B cell (primary cell): ENCODE measurements at regions not wholly inside any gene's neighbourhood (a gene's known extent, or its start where the extent isn't known, plus 50 kb on each side); places are given as distances from the start of the nearest gene placed in this dataset.

Source experiments
- ATAC-seq: fragments of 200-7000 bp; cut with Tn5 transposase; one replicate; pipeline ENCODE4 v1.10.0; 2021; ENCODE audit warnings: low read depth, mild to moderate bottlenecking, moderate number of reproducible peaks, moderate library complexity
- CTCF ChIA-PET: fragments of 350-600 bp; sonication (Branson Sonifier 250); formaldehyde crosslinking; loops from one replicate; lab custom pipeline; 2021; ENCODE audit warnings: antibody characterized with exemption, inconsistent platforms; lab: Charles Lee
- POLR2A ChIA-PET: fragments of 350-600 bp; sonication (Branson Sonifier 250); formaldehyde crosslinking; loops from one replicate; lab custom pipeline; 2021; ENCODE audit warnings: antibody characterized with exemption; lab: Charles Lee
- DNase-seq: peaks from one replicate; pipeline ENCODE4 v3.0.0; 2013
- H2AFZ ChIP-seq: 2 replicates; pipeline ENCODE4 v1.6.1; 2012; ENCODE audit warnings: mild to moderate bottlenecking, low read depth, low read length; ENCODE audit not compliant: insufficient read depth, poor library complexity, severe bottlenecking
- H3K27ac ChIP-seq, 2 donors: 1 replicate in 1 of 2; 2 replicates in 1 of 2; pipeline ENCODE4 v1.5.1; 2012 to 2013; ENCODE audit warnings: low read length in 2 of 2, mild to moderate bottlenecking in 2 of 2, moderate library complexity in 1 of 2
- H3K27me3 ChIP-seq, 4 experiments: fragments of 200-600 bp in 1 of 4; sonication (generic) in 1 of 4; replicated peaks in 1 of 4; 1 replicate in 2 of 4; 2 replicates in 2 of 4; pipeline versions ENCODE4 v1.6.1 to v1.7.0; 2013 to 2016; ENCODE audit warnings: low read length in 3 of 4, mild to moderate bottlenecking in 2 of 4, mixed read lengths in 1 of 4, moderate library complexity in 1 of 4; ENCODE audit not compliant: insufficient read depth in 4 of 4, control insufficient read depth in 3 of 4; ENCODE audit errors: control extremely low read depth in 1 of 4
- H3K36me3 ChIP-seq, 2 experiments: replicated peaks in 1 of 2; 1 replicate in 1 of 2; 2 replicates in 1 of 2; pipeline versions ENCODE4 v1.6.1 to v1.7.1; 2013; ENCODE audit warnings: low read length in 1 of 2; ENCODE audit not compliant: insufficient read depth in 2 of 2, control insufficient read depth in 1 of 2; ENCODE audit errors: control extremely low read depth in 1 of 2, extremely low read depth in 1 of 2
- H3K4me1 ChIP-seq, 2 donors: fragments of 200-600 bp in 1 of 2; sonication (generic) in 1 of 2; 1 replicate in 1 of 2; 2 replicates in 1 of 2; pipeline versions ENCODE4 v1.5.1 to v1.6.1; 2013 to 2017; ENCODE audit warnings: low read length in 2 of 2; ENCODE audit not compliant: control insufficient read depth in 2 of 2, insufficient read depth in 2 of 2
- H3K4me2 ChIP-seq: replicated peaks from 2 replicates; pipeline ENCODE3; 2012; ENCODE audit warnings: mild to moderate bottlenecking, low read depth, low read length; ENCODE audit not compliant: poor library complexity, severe bottlenecking
- H3K4me3 ChIP-seq, 5 experiments: fragments of 200-600 bp in 1 of 5; sonication (generic) in 1 of 5; 1 replicate in 3 of 5; 2 replicates in 2 of 5; pipeline versions ENCODE4 v1.5.1 to v1.7.0; 2011 to 2016; ENCODE audit warnings: low read length in 4 of 5, mild to moderate bottlenecking in 4 of 5, low read depth in 2 of 5, control low read depth in 1 of 5, moderate library complexity in 1 of 5; ENCODE audit not compliant: insufficient read depth in 1 of 5; ENCODE audit errors: control extremely low read depth in 1 of 5, extremely low read depth in 1 of 5
- H3K79me2 ChIP-seq: fragments of 200-600 bp; sonication (generic); one replicate; pipeline ENCODE4 v1.6.0; 2016; ENCODE audit warnings: low read length; ENCODE audit not compliant: control insufficient read depth, insufficient read depth
- H3K9ac ChIP-seq: fragments of 200-600 bp; sonication (generic); 2 replicates; pipeline ENCODE4 v1.6.1; 2017; ENCODE audit warnings: mild to moderate bottlenecking, low read length, moderate library complexity
- H3K9me3 ChIP-seq, 3 donors: one replicate each; pipeline versions ENCODE4 v1.6.1 to v1.7.1; 2013; ENCODE audit warnings: low read length in 2 of 3; ENCODE audit not compliant: control insufficient read depth in 2 of 3, insufficient read depth in 1 of 3; ENCODE audit errors: control extremely low read depth in 1 of 3
- H4K20me1 ChIP-seq: 2 replicates; pipeline ENCODE4 v1.6.0; 2012; ENCODE audit warnings: mild to moderate bottlenecking, low read length; ENCODE audit not compliant: insufficient read depth, control insufficient read depth, poor library complexity, severe bottlenecking
- H3K27ac Mint-ChIP-seq: one replicate; pipeline ENCODE4 v1.8.0; 2021; ENCODE audit warnings: mixed read lengths
- H3K27me3 Mint-ChIP-seq: one replicate; pipeline ENCODE4 v1.8.0; 2021; ENCODE audit warnings: mixed read lengths
- H3K4me1 Mint-ChIP-seq: one replicate; pipeline ENCODE4 v1.8.0; 2021; ENCODE audit warnings: mixed read lengths
- H3K4me3 Mint-ChIP-seq: one replicate; pipeline ENCODE4 v1.8.0; 2021; ENCODE audit warnings: mixed read lengths
- H3K9me3 Mint-ChIP-seq: one replicate; pipeline ENCODE4 v1.8.0; 2022; ENCODE audit warnings: mixed read lengths; ENCODE audit not compliant: insufficient read depth
- CTCF ChIP-seq: fragments of 200-600 bp; IDR thresholded peaks from one replicate; pipeline ENCODE4 v1.8.0; 2022; ENCODE audit warnings: antibody characterized with exemption, mild to moderate bottlenecking
- EZH2 ChIP-seq: IDR thresholded peaks from 2 replicates; pipeline ENCODE4 v1.6.1; 2012; ENCODE audit warnings: borderline replicate concordance, low read depth, mild to moderate bottlenecking, moderate library complexity, low read length; ENCODE audit not compliant: insufficient read depth, poor library complexity, severe bottlenecking
- WGBS: methylation state at CpG from one replicate; pipeline ENCODE4 v1.1.5; 2013; ENCODE audit warnings: missing lambda C conversion rate; ENCODE audit not compliant: insufficient coverage; 5-methylcytosine and 5-hydroxymethylcytosine counted together
- intact Hi-C: fragments of 100-400 bp; cut with micrococcal nuclease; formaldehyde crosslinking; loops from one replicate; pipeline ENCODE4 v1.10.0; 2022

- POLR2A ChIA-PET: no interaction called here
- Histone ChIP-seq H3K9ac (no peak overlapping the region), H3K4me1 (no peaks in the 10 kb centered on the region), H3K9me3 (peaks cover 0 to 3% (median 0%) of the 10 kb centered on the region in 3 donors), H3K79me2 (no peaks in the 10 kb centered on the region), H3K4me2 (no peak overlapping the region), H3K36me3 (no peaks in the 10 kb centered on the region), H2AFZ (no peak overlapping the region), H3K4me3 (no peak overlapping the region), H3K27me3 (no peaks in the 10 kb centered on the region), H3K27ac (no peak overlapping the region), H4K20me1 (no peaks in the 10 kb centered on the region)
- WGBS: 100% methylated on average over 5 of the region's 5 CpGs
- Mint-ChIP-seq H3K27ac (no peak overlapping the region), H3K9me3 (peaks cover 3% of the 10 kb centered on the region), H3K4me3 (no peak overlapping the region), H3K4me1 (no peaks in the 10 kb centered on the region), H3K27me3 (no peaks in the 10 kb centered on the region)
- ATAC-seq (no peak), DNase-seq (no peak)
- no peak for TF ChIP-seq EZH2
- intact Hi-C loops: no loop called here
- CTCF ChIA-PET: no interaction called here
Observed at GRCh38 chr12:115172521-115172920, 488.5 kb upstream of the TBX3 start.

GRCh38 chr12:115169981-115170380, 486.0 kb upstream of the TBX3 start:
- no peaks in the 10 kb centered on the region for H3K27me3 Mint-ChIP-seq
- POLR2A ChIA-PET: no interaction called here

More at GRCh38 chr12:115169981-115170380, 486.0 kb upstream of the TBX3 start:
- Histone ChIP-seq H3K36me3 (no peaks in the 10 kb centered on the region), H2AFZ (no peak overlapping the region), H3K27me3 (no peaks in the 10 kb centered on the region), H3K4me1 (no peaks in the 10 kb centered on the region), H3K79me2 (no peaks in the 10 kb centered on the region), H3K4me3 (no peak overlapping the region), H4K20me1 (no peaks in the 10 kb centered on the region), H3K4me2 (no peak overlapping the region), H3K9ac (no peak overlapping the region), H3K27ac (no peak overlapping the region), H3K9me3 (peaks cover 0 to 3% (median 0%) of the 10 kb centered on the region in 3 donors)
- no peak overlapping the region for H3K27ac Mint-ChIP-seq
- CTCF ChIA-PET: no interaction called here
- no peak overlapping the region for H3K4me3 Mint-ChIP-seq
- ATAC-seq (no peak), DNase-seq (no peak)
- peaks cover 3% of the 10 kb centered on the region for H3K9me3 Mint-ChIP-seq
- no peak for TF ChIP-seq CTCF
- TF ChIP-seq EZH2: no peak
- intact Hi-C loops: no loop called here
- H3K4me1 Mint-ChIP-seq: no peaks in the 10 kb centered on the region
- no CpG with 5 or more reads among the region's 2 CpGs for WGBS
